Astrocyte (in vitro differentiated cells and primary cell): ENCODE measurements at regions not wholly inside any gene's neighbourhood (a gene's known extent, or its start where the extent isn't known, plus 50 kb on each side); places are given as distances from the start of the nearest gene placed in this dataset.

Source experiments
- CTCF ChIP-seq: IDR thresholded peaks from 2 replicates; pipeline ENCODE4 v1.5.1; 2011; ENCODE audit warnings: low read depth, mild to moderate bottlenecking, inconsistent platforms, low read length, moderate library complexity; ENCODE audit not compliant: insufficient read depth
- EZH2 ChIP-seq: IDR thresholded peaks from 2 replicates; pipeline ENCODE4 v1.6.1; 2012; ENCODE audit warnings: mild to moderate bottlenecking, low read length, inconsistent platforms; ENCODE audit not compliant: insufficient read depth

- TF ChIP-seq CTCF: no peak
- TF ChIP-seq EZH2: no peak
Measured at GRCh38 chr11:14584035-14584363, 59.6 kb upstream of the PDE3B start.
